KMS-11 (cell line): ENCODE measurements at regions not wholly inside any gene's neighbourhood (a gene's known extent, or its start where the extent isn't known, plus 50 kb on each side); places are given as distances from the start of the nearest gene placed in this dataset.

Experiments used
- H2AFZ ChIP-seq: fragments of 200-600 bp; sonication (generic); 2 replicates; pipeline ENCODE4 v1.6.1; 2016; ENCODE audit warnings: antibody characterized with exemption, mixed run types, low read depth
- H3K27ac ChIP-seq: fragments of 200-600 bp; sonication (generic); 2 replicates; pipeline ENCODE4 v1.6.1; 2016; ENCODE audit warnings: mild to moderate bottlenecking, mixed run types
- H3K27me3 ChIP-seq: fragments of 200-600 bp; sonication (generic); 2 replicates; pipeline ENCODE4 v1.6.1; 2017; ENCODE audit warnings: mild to moderate bottlenecking, low read depth, mixed run types, moderate library complexity; ENCODE audit not compliant: insufficient read depth
- H3K36me3 ChIP-seq: fragments of 200-600 bp; sonication (generic); 2 replicates; pipeline ENCODE4 v1.6.1; 2017; ENCODE audit warnings: mild to moderate bottlenecking, mixed run types; ENCODE audit not compliant: insufficient read depth
- H3K4me1 ChIP-seq: fragments of 200-600 bp; sonication (generic); 2 replicates; pipeline ENCODE4 v1.6.1; 2016; ENCODE audit warnings: mild to moderate bottlenecking, low read depth, mixed run types; ENCODE audit not compliant: poor library complexity, severe bottlenecking
- H3K4me2 ChIP-seq: fragments of 200-600 bp; sonication (generic); 2 replicates; pipeline ENCODE4 v1.7.0; 2016; ENCODE audit warnings: mild to moderate bottlenecking, mixed run types
- H3K4me3 ChIP-seq: fragments of 200-600 bp; sonication (generic); IDR thresholded peaks from 2 replicates; pipeline ENCODE4 v1.6.1; 2017; ENCODE audit warnings: low read depth, low read length, mixed read lengths; ENCODE audit not compliant: insufficient read depth
- H3K79me2 ChIP-seq: fragments of 200-600 bp; sonication (generic); 2 replicates; pipeline ENCODE4 v1.6.1; 2016; ENCODE audit warnings: low read depth, mixed run types; ENCODE audit not compliant: insufficient read depth
- H3K9ac ChIP-seq: fragments of 200-600 bp; sonication (generic); 2 replicates; pipeline ENCODE4 v1.6.1; 2016; ENCODE audit warnings: mild to moderate bottlenecking, mixed run types
- H4K20me1 ChIP-seq: fragments of 200-600 bp; sonication (generic); 2 replicates; pipeline ENCODE4 v1.6.1; 2016; ENCODE audit warnings: mild to moderate bottlenecking, mixed run types; ENCODE audit not compliant: insufficient read depth
- TF ChIP-seq, protein P1 (sequence below): fragments of 200-600 bp; sonication (generic); conservative IDR thresholded peaks from 2 replicates; pipeline ENCODE4 v1.6.1; 2017; ENCODE audit warnings: low read depth, mild to moderate bottlenecking, antibody characterized with exemption, low read length, moderate library complexity, mixed read lengths

DNA sequence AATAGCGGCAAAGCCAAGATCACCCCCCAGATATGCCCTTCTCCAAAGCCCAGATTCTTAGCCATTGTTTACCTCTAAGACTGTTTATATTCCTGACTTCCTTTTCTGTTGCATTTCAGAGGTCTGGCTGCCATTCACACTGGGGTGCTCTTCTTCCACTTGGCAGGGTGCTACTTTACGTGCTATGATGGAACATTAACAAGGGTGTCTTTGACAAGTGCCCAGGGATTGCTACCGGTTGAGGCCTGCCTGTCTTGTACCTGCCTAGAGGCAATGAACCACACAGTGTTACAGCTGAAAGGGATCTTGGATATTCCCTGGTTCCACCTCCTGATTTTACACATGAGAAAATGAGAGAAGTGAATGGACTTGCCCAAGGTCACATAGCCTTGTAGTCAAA is 352.1 kb upstream of the KIF2A start:
- Histone ChIP-seq H3K4me2 (no peak overlapping the region), H2AFZ (no peak overlapping the region), H3K4me1 (no peaks in the 10 kb centered on the region), H3K27ac (no peak overlapping the region), H3K4me3 (no peak overlapping the region), H3K9ac (no peak overlapping the region), H3K27me3 (no peaks in the 10 kb centered on the region), H3K36me3 (no peaks in the 10 kb centered on the region), H4K20me1 (no peaks in the 10 kb centered on the region), H3K79me2 (no peaks in the 10 kb centered on the region)
- TF ChIP-seq, protein P1, sequence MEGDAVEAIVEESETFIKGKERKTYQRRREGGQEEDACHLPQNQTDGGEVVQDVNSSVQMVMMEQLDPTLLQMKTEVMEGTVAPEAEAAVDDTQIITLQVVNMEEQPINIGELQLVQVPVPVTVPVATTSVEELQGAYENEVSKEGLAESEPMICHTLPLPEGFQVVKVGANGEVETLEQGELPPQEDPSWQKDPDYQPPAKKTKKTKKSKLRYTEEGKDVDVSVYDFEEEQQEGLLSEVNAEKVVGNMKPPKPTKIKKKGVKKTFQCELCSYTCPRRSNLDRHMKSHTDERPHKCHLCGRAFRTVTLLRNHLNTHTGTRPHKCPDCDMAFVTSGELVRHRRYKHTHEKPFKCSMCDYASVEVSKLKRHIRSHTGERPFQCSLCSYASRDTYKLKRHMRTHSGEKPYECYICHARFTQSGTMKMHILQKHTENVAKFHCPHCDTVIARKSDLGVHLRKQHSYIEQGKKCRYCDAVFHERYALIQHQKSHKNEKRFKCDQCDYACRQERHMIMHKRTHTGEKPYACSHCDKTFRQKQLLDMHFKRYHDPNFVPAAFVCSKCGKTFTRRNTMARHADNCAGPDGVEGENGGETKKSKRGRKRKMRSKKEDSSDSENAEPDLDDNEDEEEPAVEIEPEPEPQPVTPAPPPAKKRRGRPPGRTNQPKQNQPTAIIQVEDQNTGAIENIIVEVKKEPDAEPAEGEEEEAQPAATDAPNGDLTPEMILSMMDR, result no peak

DNA sequence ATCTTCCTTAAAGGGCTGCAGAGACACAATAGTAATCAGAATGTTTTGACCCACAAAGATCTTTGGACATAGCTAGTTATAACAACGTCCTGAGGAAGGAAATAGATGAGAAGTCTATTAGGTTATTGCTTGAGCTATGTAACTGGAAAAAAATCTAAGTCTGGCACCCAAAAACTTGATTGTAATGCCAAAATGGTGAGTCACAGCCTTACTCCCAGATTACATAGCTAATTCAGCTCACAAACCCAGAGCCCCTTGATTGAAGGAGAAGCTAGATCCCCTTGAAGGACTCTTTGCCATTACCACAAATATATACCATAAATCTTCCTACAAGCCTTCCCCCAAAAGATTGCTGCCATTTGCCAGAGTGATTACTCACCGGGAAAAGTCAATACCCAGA is 341.8 kb upstream of the KIF2A start:
- H3K4me3 ChIP-seq, result no peak overlapping the region
- H3K4me1 ChIP-seq, result no peaks in the 10 kb centered on the region
- H2AFZ ChIP-seq, result no peak overlapping the region
- H3K79me2 ChIP-seq, result no peaks in the 10 kb centered on the region
- no peaks in the 10 kb centered on the region for H3K27me3 ChIP-seq
- no peaks in the 10 kb centered on the region for H4K20me1 ChIP-seq
- H3K36me3 ChIP-seq, result no peaks in the 10 kb centered on the region
- H3K27ac ChIP-seq, result no peak overlapping the region
- no peak overlapping the region for H3K9ac ChIP-seq
- TF ChIP-seq, protein P1, result no peak
- H3K4me2 ChIP-seq, result no peak overlapping the region

DNA sequence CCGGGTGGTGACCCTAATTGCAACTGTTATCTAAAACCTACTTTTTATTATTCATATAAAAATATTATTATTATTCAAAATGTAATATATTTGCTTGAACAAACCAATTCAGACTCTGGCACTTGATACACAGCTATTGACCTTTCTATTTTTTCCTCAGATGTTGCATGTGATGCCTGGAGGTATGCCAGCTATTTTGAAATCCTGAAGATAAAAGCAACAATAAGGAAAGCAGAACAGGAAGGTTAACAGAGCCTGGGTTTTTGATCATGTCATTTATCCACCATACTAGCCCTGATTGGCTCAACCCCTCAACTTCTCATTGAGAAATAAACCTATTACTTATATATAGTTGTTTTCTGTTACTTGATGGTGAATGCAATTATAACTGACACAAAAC is 340.9 kb upstream of the KIF2A start:
- Histone ChIP-seq H3K4me1 (no peaks in the 10 kb centered on the region), H3K79me2 (no peaks in the 10 kb centered on the region), H3K9ac (no peak overlapping the region), H3K4me3 (no peak overlapping the region), H3K36me3 (no peaks in the 10 kb centered on the region), H3K27me3 (no peaks in the 10 kb centered on the region), H3K4me2 (no peak overlapping the region), H3K27ac (no peak overlapping the region), H2AFZ (no peak overlapping the region), H4K20me1 (no peaks in the 10 kb centered on the region)
- TF ChIP-seq, protein P1, result no peak

DNA sequence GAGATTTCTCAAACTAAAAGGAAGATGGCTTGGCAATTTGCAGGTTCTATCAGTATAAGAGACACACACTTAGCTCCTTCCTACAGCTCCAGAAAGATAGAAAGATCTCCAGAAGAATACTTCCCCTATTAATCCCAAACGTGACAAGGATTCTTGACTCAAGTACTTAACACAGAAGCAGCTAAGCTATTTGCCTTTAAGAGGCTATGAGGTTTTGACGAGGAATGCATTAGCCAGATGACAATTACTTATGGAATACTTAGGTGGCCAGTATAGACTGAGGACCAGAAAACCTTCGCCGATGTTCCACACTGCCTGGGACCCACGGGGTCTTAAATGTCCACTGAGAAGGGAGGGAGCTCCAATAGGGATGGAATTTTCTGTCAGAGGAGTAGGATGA is 340.5 kb upstream of the KIF2A start:
- Histone ChIP-seq H3K4me2 (no peak overlapping the region), H3K4me1 (no peaks in the 10 kb centered on the region), H3K36me3 (no peaks in the 10 kb centered on the region), H3K27me3 (no peaks in the 10 kb centered on the region), H4K20me1 (no peaks in the 10 kb centered on the region), H3K79me2 (no peaks in the 10 kb centered on the region), H3K27ac (no peak overlapping the region), H3K9ac (no peak overlapping the region), H3K4me3 (no peak overlapping the region), H2AFZ (no peak overlapping the region)
- TF ChIP-seq, protein P1, result no peak
